ENCODE measurements at regions not wholly inside any gene's neighbourhood (a gene's known extent, or its start where the extent isn't known, plus 50 kb on each side); places are given as distances from the start of the nearest gene placed in this dataset.

DNA sequence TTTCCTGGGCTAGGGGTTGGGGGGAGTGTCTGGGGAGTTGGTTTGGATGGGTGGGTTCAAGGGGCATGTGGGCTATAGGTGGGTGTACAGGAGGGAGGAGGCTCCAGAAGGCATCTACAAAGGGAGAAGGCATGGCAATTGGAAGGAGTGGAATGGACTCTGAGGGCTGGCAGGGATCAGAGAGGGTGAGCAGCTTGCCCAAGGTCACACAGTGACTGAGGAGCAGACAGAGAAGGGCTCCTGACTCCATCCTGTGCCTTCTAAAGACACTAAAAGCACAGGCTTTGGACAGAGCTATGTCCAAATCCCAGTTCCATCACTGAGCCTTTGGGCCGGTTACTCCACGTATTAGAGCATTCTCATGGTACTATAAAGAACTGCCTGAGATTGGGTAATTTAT lies 151.8 kb downstream of the PTPRU start:
- TF ChIP-seq SUZ12 (IDR thresholded peaks at IDR 0.05; ENCODE audit: extremely low read depth, insufficient read depth, insufficient read length) = no peak
- no peak for TF ChIP-seq YY1 (IDR thresholded peaks at IDR 0.05; ENCODE audit: insufficient read depth, insufficient read length)

Measured in NT2/D1 (cell line).